ENCODE measurements at regions not wholly inside any gene's neighbourhood (a gene's known extent, or its start where the extent isn't known, plus 50 kb on each side); places are given as distances from the start of the nearest gene placed in this dataset.
"Not testable (repeated sequence)": the region's sequence is repeated elsewhere in the genome, so short reads cannot be mapped to it uniquely, and the experiment has no call there.

DNA sequence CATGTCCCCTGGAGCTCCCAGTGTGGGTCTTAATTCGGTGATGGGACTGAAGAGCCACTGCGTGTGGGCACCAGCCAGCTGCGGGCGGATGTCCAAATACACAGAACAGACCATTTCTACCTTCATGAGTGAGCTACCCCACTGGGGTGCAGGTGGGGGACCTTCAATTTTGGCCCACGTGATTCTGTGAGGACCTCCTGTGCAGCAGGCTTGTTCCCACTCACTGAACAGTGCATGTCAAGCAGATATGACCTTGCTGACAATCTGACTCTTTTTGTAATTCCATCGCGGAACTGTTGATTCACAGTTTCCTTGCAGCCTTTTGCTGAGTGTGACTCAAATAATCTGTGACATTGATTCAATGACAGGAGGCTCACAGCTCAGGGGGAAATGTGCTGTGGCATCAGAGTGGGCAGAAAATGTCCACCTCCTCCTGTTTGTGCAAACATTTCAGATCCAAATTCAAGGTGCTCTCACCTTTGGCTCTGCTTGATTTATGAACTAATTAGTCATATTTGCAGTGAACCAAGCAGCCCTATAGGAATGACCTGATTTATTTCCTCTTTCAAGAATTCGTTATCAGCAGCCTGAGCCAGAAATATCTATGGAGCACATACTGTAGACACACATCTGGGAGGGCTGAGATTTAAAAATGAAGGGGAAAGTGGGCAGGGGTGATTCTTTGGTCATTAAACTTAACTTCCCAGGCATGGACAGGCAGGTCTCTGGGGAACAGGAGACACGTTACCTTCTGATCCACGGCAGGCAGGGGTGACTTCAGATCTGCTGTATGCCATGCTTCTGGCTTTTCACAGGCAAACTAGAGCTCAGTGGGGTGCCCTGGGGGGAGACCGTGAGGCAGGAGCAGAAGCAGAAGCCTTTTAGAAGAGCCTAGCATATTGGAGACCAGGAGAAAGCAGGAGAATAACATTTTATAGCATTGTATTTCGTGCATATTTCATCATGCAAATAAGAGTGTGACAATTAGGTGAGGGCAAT, 170.0 kb upstream of the KL start:
- no peaks in the 10 kb centered on the region for H3K36me3 ChIP-seq (ENCODE audit: control insufficient read depth, insufficient read depth, low read length)
- POLR2A ChIA-PET: no interaction called here
- CTCF ChIA-PET: no interaction called here
- no peak overlapping the region for H3K4me3 ChIP-seq (ENCODE audit: low read depth, low read length)
- TF ChIP-seq, protein P1, sequence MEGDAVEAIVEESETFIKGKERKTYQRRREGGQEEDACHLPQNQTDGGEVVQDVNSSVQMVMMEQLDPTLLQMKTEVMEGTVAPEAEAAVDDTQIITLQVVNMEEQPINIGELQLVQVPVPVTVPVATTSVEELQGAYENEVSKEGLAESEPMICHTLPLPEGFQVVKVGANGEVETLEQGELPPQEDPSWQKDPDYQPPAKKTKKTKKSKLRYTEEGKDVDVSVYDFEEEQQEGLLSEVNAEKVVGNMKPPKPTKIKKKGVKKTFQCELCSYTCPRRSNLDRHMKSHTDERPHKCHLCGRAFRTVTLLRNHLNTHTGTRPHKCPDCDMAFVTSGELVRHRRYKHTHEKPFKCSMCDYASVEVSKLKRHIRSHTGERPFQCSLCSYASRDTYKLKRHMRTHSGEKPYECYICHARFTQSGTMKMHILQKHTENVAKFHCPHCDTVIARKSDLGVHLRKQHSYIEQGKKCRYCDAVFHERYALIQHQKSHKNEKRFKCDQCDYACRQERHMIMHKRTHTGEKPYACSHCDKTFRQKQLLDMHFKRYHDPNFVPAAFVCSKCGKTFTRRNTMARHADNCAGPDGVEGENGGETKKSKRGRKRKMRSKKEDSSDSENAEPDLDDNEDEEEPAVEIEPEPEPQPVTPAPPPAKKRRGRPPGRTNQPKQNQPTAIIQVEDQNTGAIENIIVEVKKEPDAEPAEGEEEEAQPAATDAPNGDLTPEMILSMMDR (IDR thresholded peaks at IDR 0.05; ENCODE audit: insufficient read depth, low read depth, low read length): no peak
- DNase-seq (ENCODE audit: low read depth): no peak
- peaks cover 20% of the 10 kb centered on the region for H3K27me3 ChIP-seq (ENCODE audit: control insufficient read depth, insufficient read depth, low read length)

DNA sequence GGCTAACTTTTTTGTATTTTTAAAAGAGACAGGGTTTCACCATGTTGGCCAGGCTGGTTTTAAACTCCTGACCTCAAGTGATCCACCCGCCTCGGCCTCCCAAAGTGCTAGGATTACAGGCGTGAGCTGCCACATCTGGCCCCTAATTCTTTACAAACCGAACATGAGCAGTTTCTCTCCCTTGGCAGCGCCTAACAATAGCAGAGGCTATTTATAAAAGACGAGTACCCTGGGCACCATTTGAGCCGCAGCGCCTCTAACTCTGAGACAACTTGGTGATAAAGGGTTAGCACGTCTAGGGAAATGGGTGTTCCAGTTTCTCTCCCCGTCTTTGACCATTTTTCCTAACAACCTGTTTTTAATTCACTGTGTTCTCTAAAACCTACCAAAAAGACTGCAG, 168.2 kb upstream of the KL start:
- DNase-seq (ENCODE audit: low read depth); POLR2A ChIA-PET; H3K4me3 ChIP-seq (ENCODE audit: low read depth, low read length); H3K36me3 ChIP-seq (ENCODE audit: control insufficient read depth, insufficient read depth, low read length); CTCF ChIA-PET: not testable (repeated sequence)
- peaks cover 24% of the 10 kb centered on the region for H3K27me3 ChIP-seq (ENCODE audit: control insufficient read depth, insufficient read depth, low read length)

DNA sequence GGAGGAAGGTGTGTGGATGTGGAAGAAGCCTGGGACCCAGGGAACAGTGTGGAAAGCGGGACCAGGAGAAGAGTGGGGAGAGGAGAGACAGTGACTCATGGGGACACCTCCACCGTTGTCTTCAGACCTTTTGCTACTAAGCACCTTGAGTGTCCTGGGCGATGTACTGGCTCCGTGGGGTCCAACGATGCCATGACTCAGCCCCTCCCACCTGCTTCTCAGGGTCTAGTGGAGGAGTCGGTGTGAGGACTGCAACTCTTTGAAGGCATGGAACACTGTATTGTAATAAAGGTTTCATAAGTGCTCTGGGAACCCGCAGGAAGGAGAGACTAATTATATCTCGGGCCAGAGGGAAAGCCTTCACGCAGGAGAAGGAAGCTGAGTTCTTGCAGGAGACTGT, 166.9 kb upstream of the KL start:
- TF ChIP-seq, protein P1 (IDR thresholded peaks at IDR 0.05; ENCODE audit: insufficient read depth, low read depth, low read length): no peak
- no peaks in the 10 kb centered on the region for H3K36me3 ChIP-seq (ENCODE audit: control insufficient read depth, insufficient read depth, low read length)
- H3K27me3 ChIP-seq (ENCODE audit: control insufficient read depth, insufficient read depth, low read length): peaks cover 25% of the 10 kb centered on the region
- POLR2A ChIA-PET: no interaction called here
- H3K4me3 ChIP-seq (ENCODE audit: low read depth, low read length): no peak overlapping the region
- CTCF ChIA-PET: interaction anchor here (1.0 kb wide), 1 partner anchor 12 kb away, joined by 3 read pairs; no protein-coding TSS in a partner anchor
- no peak for DNase-seq (ENCODE audit: low read depth)

DNA sequence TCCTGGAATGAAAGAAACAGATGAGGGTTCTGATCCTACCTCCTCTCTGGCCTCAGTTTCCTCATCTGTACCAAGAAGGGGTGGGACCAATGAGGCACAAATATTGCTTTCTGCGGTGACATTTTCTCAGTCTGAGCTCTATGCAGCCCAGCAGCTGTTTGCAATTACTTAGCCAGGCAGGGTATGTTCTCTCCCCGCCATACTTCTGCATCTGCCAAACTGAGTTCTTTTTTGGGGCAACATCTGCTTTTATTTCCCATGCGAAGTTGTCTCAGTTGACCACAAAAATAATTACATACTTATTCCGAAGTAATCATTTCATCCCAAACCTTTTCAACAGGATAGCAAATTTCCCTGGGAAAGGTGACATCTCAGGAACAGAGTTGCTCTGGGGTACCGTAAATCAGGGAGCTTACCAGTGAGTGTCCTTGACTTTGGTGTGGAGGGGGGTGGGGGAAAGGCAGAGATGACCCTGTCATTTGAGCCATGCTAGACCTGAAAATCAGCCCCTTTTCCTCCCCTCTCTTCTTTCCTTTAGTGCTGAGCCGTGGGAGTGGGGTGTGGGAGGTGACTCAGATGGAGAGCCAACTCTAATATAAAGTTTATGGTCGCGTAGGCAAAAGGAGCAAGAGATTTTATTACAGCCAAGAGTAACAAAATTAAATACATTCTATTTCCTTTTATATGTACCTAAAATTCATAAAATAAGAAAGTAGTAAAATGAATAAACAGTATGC, 165.7 kb upstream of the KL start:
- ChIA-PET POLR2A (no interaction called here), CTCF (interaction anchor here (0.6 to 1.2 kb wide), 3 partner anchors 13 to 127 kb away, joined by 3 to 4 read pairs (median 3); no protein-coding TSS in a partner anchor)
- Histone ChIP-seq H3K27me3 (ENCODE audit: control insufficient read depth, insufficient read depth, low read length) (peaks cover 23% of the 10 kb centered on the region), H3K4me3 (ENCODE audit: low read depth, low read length) (no peak overlapping the region), H3K36me3 (ENCODE audit: control insufficient read depth, insufficient read depth, low read length) (no peaks in the 10 kb centered on the region)
- TF ChIP-seq, protein P1 (IDR thresholded peaks at IDR 0.05; ENCODE audit: insufficient read depth, low read depth, low read length): no peak
- peak; percentile 16 for DNase-seq (ENCODE audit: low read depth)

DNA sequence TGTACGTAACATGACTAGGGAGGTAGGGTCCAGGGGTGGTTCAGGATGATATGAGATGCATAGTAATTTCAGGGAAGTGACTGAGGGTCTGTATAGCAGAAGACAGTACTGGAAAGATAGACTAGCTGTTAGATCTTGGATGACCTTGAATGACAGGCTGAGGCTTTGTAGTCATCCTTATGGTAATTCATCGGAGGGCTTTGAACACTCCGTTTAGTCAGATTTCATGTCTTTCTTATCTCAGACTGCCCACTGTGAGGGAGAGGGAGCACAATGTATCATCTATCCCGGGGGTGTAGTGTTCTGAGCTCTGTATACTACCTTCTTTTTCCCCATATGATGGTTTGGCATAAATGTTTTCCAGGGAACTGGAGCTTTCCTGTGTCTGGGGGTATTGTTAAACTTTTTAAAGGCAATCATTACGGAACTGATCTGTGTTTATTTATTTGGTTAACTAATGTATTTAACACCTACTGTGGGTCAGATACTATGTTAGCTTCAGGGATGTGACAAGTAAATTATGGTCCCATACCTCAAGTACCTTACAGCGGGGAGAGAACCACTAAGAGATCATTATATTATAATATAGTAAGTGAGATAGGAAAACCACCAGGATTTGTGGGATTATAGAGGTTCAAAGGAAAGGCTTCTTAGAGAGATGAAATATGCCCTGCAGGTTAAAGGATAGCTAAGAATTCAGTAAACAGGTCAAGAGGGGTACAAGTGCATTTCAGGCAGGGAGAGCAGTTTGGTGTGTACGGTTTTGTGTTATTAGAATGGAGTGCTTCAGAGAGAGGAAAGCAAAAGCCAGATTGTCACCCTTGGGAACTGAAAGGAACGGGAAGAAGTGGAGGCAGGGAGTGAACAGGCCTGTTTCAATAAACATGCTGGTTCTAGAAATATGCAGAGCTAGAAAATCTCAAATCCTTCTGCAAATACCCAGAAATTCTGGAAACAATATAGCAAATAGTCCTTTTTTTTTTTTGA, 164.8 kb upstream of the KL start:
- no peak for DNase-seq (ENCODE audit: low read depth)
- ChIA-PET POLR2A (no interaction called here), CTCF (interaction anchor here (0.9 to 1.2 kb wide), 2 partner anchors 26 to 126 kb away, joined by 3 to 4 read pairs; no protein-coding TSS in a partner anchor)
- Histone ChIP-seq H3K27me3 (ENCODE audit: control insufficient read depth, insufficient read depth, low read length) (peaks cover 20% of the 10 kb centered on the region), H3K36me3 (ENCODE audit: control insufficient read depth, insufficient read depth, low read length) (no peaks in the 10 kb centered on the region), H3K4me3 (ENCODE audit: low read depth, low read length) (no peak overlapping the region)
- TF ChIP-seq, protein P1 (IDR thresholded peaks at IDR 0.05; ENCODE audit: insufficient read depth, low read depth, low read length): no peak
